Ectodermal cell (in vitro differentiated cells): ENCODE measurements at regions not wholly inside any gene's neighbourhood (a gene's known extent, or its start where the extent isn't known, plus 50 kb on each side); places are given as distances from the start of the nearest gene placed in this dataset.

Source experiments
- H3K27ac ChIP-seq: 2 replicates; pipeline ENCODE4 v1.7.0; 2013; ENCODE audit warnings: mild to moderate bottlenecking, low read depth, low read length; ENCODE audit not compliant: insufficient read depth, poor library complexity, severe bottlenecking
- H3K27me3 ChIP-seq: 2 replicates; pipeline ENCODE4 v1.7.0; 2013; ENCODE audit warnings: mild to moderate bottlenecking, low read length; ENCODE audit not compliant: insufficient read depth, control insufficient read depth, poor library complexity, severe bottlenecking
- H3K36me3 ChIP-seq: one replicate; pipeline ENCODE4 v1.7.0; 2013; ENCODE audit warnings: low read length; ENCODE audit not compliant: control insufficient read depth, insufficient read depth
- H3K4me1 ChIP-seq: one replicate; pipeline ENCODE4 v1.7.0; 2013; ENCODE audit warnings: low read length; ENCODE audit not compliant: control insufficient read depth, insufficient read depth
- H3K4me3 ChIP-seq: 2 replicates; pipeline ENCODE4 v1.7.0; 2013; ENCODE audit warnings: low read depth, low read length, control low read depth; ENCODE audit not compliant: insufficient read depth
- H3K9me3 ChIP-seq: 2 replicates; pipeline ENCODE4 v1.7.0; 2013; ENCODE audit warnings: mild to moderate bottlenecking, low read length, moderate library complexity; ENCODE audit not compliant: control insufficient read depth
- WGBS, 2 experiments: methylation state at CpG; one replicate each; pipeline ENCODE4 v1.1.7; 2013; ENCODE audit warnings: missing lambda C conversion rate in 2 of 2; 5-methylcytosine and 5-hydroxymethylcytosine counted together

DNA sequence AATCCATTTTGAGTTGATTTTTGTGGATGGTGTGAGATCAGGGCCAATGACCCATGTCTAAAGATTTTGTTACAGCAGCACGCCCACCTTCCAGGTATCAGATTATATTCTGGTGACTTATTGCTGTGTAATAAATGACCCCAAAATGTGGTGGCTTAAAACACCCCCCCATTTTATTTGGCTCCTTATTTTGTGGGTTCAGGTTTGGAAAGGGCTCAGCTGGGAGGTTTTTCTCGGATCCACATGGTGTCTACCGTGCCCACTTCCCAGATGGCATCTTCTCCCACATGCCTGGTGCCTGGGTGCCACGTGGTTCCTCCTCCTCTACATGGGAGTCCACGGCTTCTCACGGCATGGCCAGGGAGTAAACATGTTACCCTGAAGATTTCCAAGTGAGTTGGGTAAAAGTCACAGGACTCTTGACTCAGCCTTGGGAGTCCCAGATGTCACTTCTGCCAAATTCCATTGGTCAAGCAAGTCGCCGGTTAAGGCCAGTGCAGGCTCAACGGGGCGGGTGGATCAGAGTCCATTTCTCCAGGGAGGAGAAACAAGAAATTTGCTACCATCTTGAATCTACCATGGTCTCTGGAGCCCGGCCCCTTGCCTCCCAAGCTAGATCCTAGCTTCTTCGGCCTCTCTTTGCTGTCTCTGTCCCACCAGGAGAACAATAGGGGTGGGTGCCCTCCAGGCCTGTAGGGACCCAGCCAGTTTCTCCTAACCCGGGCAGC, 214.3 kb downstream of the KIF26A start:
- H3K27me3 ChIP-seq: no peaks in the 10 kb centered on the region
- H3K27ac ChIP-seq: no peak overlapping the region
- H3K4me1 ChIP-seq: no peaks in the 10 kb centered on the region
- H3K36me3 ChIP-seq: no peaks in the 10 kb centered on the region
- 93 to 94% methylated on average over 13 of the region's 13 CpGs for WGBS, 2 experiments
- H3K9me3 ChIP-seq: no peaks in the 10 kb centered on the region
- H3K4me3 ChIP-seq: no peak overlapping the region

DNA sequence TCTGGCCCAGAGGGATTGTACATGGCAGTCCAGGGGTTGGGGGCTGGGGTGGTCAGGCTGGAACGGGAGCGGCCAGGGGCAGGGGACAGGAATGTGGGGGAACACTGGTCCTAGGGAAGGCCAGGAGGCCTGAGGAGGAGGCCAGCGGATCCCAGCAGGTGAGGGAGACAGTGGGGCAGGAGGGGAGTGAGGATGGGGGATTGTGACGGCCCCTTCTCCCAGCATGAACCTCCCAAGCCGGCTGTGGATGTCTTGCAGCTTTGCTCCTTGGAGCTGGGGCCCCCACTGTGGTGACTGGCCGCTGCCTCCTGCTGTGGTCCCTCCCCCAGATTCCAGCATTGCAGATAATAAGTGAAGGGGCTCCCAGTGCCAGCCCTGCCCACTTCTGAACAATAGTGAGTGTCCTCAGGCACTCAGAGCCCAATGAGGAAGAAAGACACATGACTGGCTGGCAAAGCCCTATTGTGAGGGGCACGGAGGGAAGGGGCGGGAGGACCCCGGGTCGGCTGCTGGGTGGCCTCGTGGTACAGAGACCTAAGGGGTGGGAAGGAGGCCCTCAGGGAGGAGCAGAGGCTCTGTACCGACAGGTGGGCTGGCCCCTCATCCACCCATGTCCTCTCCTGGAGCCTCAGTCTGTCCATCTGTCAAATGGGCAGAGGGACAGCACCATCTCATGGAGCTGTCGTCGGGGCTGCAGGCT, 215.0 kb downstream of the KIF26A start:
- 84 to 86% methylated on average over 14 of the region's 14 CpGs for WGBS, 2 experiments
- no peaks in the 10 kb centered on the region for H3K27me3 ChIP-seq
- H3K4me1 ChIP-seq: no peaks in the 10 kb centered on the region

DNA sequence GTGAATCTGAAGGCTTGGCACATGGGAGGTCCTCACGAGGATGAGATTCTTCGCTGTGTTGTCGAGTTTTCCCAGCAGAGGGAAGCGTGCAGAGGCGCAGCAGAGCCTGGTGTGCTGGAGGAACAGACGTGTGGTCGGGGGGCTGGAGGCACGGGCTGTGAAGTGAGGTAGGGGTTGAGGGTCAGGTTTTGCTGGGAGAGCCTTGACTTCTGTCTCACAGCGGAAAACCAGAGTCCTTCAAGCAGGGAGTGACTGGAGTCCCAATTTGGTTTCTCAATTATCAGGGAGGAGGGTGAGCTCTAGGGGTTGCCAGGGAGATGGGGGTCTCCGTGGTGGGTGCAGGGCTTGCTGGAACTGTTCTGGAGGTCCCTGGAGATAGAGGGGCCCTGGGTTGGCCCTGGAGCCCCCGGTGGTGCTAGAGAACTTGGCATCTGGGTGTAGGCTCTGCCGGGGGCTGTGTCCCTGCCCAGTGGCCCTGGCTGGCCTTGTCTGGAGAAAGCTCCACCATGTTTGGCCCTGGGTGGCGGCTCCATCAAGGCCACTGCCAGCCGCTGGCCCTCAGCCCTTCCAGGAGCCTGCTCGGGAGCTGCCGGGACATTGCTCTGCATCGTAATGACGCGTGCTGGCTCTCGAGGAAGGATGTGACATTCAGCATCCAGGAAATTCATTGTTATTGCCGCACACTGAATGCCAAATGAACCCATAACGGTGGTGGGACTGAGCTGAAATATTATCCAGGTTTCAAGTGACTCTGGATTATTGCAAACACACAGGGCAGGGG, 215.7 kb downstream of the KIF26A start:
- Histone ChIP-seq H3K36me3 (no peaks in the 10 kb centered on the region), H3K27ac (no peak overlapping the region), H3K9me3 (no peaks in the 10 kb centered on the region), H3K4me3 (no peak overlapping the region), H3K27me3 (no peaks in the 10 kb centered on the region), H3K4me1 (no peaks in the 10 kb centered on the region)
- 90 to 91% methylated on average over 22 of the region's 22 CpGs for WGBS, 2 experiments

More for the DNA sequence above, 215.0 kb downstream of the KIF26A start:
- H3K36me3 ChIP-seq: no peaks in the 10 kb centered on the region
- no peaks in the 10 kb centered on the region for H3K9me3 ChIP-seq
- H3K4me3 ChIP-seq: no peak overlapping the region
- H3K27ac ChIP-seq: no peak overlapping the region

DNA sequence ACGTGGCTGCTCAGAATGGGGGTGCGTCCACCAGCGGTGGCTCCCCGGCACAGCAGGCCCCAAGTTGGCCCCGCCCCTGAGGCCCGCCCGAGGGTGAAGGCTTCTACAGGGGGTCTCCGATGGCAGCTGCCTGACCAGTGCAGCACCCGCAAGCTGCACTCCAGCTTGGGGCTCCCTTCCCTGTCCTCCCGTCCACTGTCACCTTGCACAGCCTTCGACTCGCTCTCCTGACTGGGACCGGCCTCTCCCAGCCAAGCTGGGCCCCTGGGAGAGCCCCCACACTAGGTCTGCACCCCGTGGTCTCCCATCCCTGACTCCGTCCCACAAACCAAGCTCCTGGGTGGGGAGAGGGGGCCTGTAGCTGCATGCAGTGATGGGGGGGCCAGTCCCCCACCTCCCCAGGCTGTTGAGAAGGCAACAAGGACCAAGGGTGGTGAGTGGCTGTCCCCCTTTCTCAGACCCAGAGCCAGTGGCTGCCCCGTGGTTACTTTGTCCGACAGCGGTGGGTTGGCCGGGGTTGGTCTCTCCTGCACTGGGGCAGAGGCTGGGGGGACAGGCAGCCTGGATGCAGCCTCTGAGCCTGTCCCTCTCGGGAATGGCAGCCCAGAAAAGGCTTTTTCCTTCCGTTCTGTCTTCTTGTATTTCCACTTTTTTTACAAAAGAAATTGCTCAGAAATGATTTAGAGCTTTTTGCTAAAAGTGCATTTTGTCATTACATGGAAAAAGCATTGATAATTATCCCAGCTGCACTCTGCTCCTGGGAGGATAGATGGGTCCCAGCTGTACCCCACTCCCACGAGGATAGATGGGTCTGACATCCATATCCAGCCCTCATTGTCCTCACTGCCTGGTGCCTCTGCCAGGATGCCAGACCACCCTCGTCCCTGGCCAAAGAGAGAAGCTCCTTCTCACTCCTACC, 217.0 kb downstream of the KIF26A start:
- WGBS, 2 experiments: 91 to 94% methylated on average over 23 of the region's 23 CpGs

DNA sequence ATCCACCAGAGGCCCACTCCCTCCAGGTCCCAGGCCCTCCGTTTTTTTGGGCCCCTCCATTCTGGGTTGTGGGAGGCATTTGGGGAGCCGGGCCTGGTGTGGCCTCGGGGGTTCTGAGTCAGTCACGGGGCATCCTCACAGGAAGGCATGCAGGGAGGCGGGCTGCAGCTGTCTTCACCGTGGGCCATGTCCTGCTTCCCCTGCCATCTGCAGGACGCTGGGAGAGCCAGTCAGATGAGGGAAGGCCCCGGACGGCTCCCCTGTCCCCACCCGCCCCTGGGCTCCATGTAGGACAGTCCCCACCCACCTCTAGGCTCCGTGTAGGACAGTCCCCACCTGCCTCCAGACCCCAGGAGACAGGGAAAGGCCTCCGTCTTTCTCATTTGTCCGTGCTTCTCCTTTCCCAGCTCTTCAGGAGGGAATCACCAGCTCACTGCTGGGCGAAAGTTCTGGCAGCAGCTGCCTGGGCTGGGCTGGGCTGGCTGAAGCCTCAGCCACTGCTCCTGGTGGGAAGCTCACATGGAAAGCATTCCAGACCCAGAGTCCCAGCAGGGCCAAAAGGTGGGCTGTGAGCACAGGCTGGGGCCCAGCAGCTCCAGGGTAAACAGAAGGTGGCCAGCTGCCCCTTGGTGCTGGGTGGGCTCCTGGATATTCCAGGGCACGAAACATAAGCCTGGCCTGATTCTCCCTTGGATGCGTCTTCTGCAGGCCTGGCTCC, 217.8 kb downstream of the KIF26A start:
- no peak overlapping the region for H3K4me3 ChIP-seq
- no peaks in the 10 kb centered on the region for H3K36me3 ChIP-seq
- no peak overlapping the region for H3K27ac ChIP-seq
- no peaks in the 10 kb centered on the region for H3K4me1 ChIP-seq
- 80 to 81% methylated on average over 16 of the region's 16 CpGs for WGBS, 2 experiments
- no peaks in the 10 kb centered on the region for H3K9me3 ChIP-seq
- no peaks in the 10 kb centered on the region for H3K27me3 ChIP-seq

More for the DNA sequence above, 217.0 kb downstream of the KIF26A start:
- H3K9me3 ChIP-seq: no peaks in the 10 kb centered on the region
- H3K4me1 ChIP-seq: no peaks in the 10 kb centered on the region
- H3K36me3 ChIP-seq: no peaks in the 10 kb centered on the region
- no peak overlapping the region for H3K27ac ChIP-seq
- H3K4me3 ChIP-seq: no peak overlapping the region
- no peaks in the 10 kb centered on the region for H3K27me3 ChIP-seq

DNA sequence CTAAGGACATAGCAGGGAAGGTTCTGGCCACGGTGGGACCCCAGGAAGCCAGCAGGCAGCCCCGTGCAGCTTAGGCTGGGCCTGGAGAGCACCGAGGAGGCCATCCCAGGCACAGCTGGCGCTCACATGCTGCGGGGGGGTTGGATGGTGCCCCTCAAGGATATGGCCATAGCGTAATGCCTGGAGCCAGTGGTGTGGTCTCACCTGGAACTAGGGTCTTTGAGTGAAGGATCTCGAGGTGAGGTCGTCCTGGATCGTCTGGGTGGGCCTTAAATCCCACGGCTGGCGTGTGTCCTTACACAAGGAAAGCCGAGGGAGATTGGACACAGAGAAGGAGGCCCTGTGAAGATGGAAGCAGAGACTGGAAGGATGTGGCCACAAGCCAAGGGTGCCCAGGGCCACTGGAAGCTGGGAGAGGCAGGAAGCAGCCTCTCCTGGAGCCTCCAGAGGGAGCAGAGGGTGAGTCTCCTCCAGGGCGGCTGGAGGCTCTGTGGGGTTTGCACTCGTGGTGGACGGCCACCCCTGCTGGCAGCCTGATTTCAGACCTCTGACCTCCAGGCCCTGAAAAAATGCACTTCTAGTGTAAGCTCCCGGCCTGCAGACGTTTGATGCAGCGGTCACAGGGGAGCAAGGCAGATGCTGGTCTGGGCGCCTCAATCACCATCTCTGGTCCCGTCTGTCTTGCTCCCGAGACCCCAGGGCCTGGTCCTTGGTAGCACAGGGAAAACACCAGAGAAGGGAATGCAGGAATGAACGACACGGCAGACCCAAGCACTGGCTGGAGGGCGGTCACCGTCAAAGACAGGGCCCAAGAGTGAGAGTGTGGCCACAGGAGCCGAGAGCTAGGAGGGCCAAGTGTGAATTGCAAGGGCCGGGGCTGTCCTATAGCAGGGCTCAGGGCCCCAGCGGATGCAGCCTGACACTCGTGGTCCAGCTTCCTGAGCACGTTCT, 218.6 kb downstream of the KIF26A start:
- H3K36me3 ChIP-seq: no peaks in the 10 kb centered on the region
- 93 to 95% methylated on average over 30 of the region's 30 CpGs for WGBS, 2 experiments
- no peaks in the 10 kb centered on the region for H3K9me3 ChIP-seq
- H3K27me3 ChIP-seq: no peaks in the 10 kb centered on the region
- H3K4me3 ChIP-seq: no peak overlapping the region
- H3K27ac ChIP-seq: no peak overlapping the region
- no peaks in the 10 kb centered on the region for H3K4me1 ChIP-seq

DNA sequence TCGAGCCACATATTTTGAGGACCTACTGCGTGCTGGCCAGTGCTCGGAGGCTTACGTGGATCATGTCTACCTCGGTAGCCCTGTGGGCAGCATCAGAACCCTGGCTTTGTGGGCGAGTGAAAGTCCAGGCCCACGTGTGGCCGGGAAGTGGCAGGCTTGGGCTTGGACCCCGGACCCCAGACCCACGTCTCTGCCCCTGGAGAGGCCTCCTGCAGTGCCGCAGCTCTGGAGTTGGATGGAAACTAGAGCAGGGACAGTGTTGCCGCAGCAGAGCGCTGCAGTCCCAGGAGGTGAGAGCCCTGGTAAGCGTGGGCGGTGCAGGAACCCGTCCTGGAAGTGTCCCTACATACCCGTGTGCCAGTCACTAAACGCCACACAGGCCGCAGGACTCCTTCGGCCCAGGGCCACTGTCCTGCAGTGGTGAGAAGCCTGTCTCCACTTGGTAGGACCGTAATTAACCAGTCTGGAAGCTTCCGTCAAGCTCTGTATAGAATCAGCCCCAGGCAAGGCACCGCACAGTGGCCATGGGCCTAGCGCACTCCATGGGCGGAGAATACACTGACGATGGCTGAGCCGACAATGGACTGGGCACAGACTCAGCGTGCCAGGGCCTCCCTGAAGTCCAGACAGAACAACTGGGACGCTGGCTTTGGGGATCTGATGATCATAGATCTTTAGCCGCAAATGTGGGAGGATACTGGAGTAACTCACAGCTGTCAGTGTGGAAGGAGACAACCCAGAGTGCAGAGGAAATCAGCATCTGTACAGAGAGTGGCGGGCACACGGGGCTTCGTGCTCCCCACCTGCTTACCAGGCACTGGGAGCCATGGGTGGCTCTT, 219.5 kb downstream of the KIF26A start:
- Histone ChIP-seq H3K27ac (no peak overlapping the region), H3K36me3 (no peaks in the 10 kb centered on the region), H3K9me3 (no peaks in the 10 kb centered on the region), H3K4me3 (no peak overlapping the region), H3K4me1 (no peaks in the 10 kb centered on the region), H3K27me3 (no peaks in the 10 kb centered on the region)
- 95% methylated on average over 33 of the region's 33 CpGs for WGBS, 2 experiments

DNA sequence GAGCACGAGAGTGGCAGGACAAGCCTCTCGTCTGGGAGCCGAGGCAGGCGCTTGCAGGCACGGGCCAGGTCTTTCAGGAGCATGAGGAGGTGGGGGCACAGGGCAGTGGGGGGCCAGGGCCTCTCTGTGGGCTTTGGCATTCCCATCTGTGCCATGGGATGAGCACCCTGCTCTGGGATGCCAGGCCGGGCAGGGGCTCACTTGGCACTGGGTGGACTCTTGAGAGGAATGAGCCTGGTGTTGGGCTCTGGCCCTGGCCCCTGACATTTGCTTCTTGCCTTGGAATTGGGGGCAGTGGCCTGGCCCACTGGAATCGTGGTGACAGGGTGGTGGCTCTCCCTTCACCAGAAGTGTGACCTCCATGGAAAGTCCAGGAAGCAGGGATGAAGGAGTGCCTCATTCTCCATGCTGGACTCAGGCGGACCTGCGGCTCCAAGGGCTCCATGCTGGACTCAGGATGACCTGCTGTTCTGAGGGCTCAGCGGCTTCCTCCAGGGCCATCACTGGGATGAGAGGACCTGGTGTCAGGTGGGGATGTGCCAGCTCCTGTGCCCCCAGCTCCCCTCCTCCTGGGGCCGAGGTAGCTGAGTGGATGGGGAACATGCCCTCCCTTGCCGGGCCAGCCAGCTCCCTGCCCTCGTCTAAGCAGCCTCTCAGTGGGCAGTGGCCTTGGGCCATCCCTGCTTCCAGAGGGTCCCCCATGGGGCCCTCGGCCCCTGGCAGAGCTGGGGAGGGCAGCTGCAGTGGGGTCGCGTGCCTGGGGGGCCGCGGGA, 220.3 kb downstream of the KIF26A start:
- Histone ChIP-seq H3K9me3 (no peaks in the 10 kb centered on the region), H3K27me3 (no peaks in the 10 kb centered on the region), H3K27ac (no peak overlapping the region), H3K4me3 (no peak overlapping the region), H3K4me1 (no peaks in the 10 kb centered on the region), H3K36me3 (no peaks in the 10 kb centered on the region)
- WGBS, 2 experiments: 93% methylated on average over 18 of the region's 18 CpGs
